SK-N-SH treated with all-trans-retinoic acid at 6 μM for 48 hours (cell line): ENCODE measurements at regions not wholly inside any gene's neighbourhood (a gene's known extent, or its start where the extent isn't known, plus 50 kb on each side); places are given as distances from the start of the nearest gene placed in this dataset.

Experiments
- ATAC-seq: fragments of 200-7000 bp; cut with Tn5 transposase; 3 replicates; pipeline ENCODE4 v1.9.1; 2020; ENCODE audit warnings: mild to moderate bottlenecking, moderate library complexity
- ARNTL ChIP-seq: fragments of 450-650 bp; formaldehyde crosslinking; IDR thresholded peaks from 2 replicates; pipeline ENCODE4 v1.5.0; 2020; ENCODE audit warnings: low read depth, mild to moderate bottlenecking, moderate library complexity, borderline replicate concordance
- BACH2 ChIP-seq: fragments of 250-450 bp; sonication (Bioruptor Pico); IDR thresholded peaks from 2 replicates; pipeline ENCODE4 v1.9.0; 2021; ENCODE audit warnings: mild to moderate bottlenecking, borderline replicate concordance
- CREB5 ChIP-seq: fragments of 250-450 bp; sonication (Bioruptor Pico); IDR thresholded peaks from 2 replicates; pipeline ENCODE4 v1.5.1; 2020; ENCODE audit warnings: low read depth, mild to moderate bottlenecking, moderate library complexity
- CSDC2 ChIP-seq: fragments of 250-450 bp; sonication (Bioruptor Pico); IDR thresholded peaks from 2 replicates; pipeline ENCODE4 v1.5.0; 2020; ENCODE audit warnings: mild to moderate bottlenecking, moderate library complexity
- CSRNP3 ChIP-seq: fragments of 250-450 bp; sonication (Bioruptor Pico); IDR thresholded peaks from 2 replicates; pipeline ENCODE4 v1.5.1; 2021; ENCODE audit warnings: mild to moderate bottlenecking, moderate library complexity
- ESRRG ChIP-seq: fragments of 250-450 bp; sonication (Bioruptor Pico); IDR thresholded peaks from 2 replicates; pipeline ENCODE4 v1.6.1; 2021; ENCODE audit warnings: mild to moderate bottlenecking
- GLIS3 ChIP-seq: fragments of 250-450 bp; sonication (Bioruptor Pico); IDR thresholded peaks from 2 replicates; pipeline ENCODE4 v1.5.0; 2020; ENCODE audit warnings: mild to moderate bottlenecking, moderate library complexity
- ISL1 ChIP-seq: fragments of 250-450 bp; sonication (Bioruptor Pico); IDR thresholded peaks from 2 replicates; pipeline ENCODE4 v2.1.2; 2022; ENCODE audit warnings: mild to moderate bottlenecking, moderate library complexity
- OSR1 ChIP-seq: fragments of 250-450 bp; sonication (Bioruptor Pico); IDR thresholded peaks from 2 replicates; pipeline ENCODE4 v1.8.0; 2022; ENCODE audit warnings: moderate library complexity, mild to moderate bottlenecking, inconsistent platforms
- PATZ1 ChIP-seq: fragments of 250-450 bp; sonication (Bioruptor Pico); IDR thresholded peaks from 2 replicates; pipeline ENCODE4 v1.8.0; 2020; ENCODE audit warnings: mild to moderate bottlenecking, moderate library complexity, borderline replicate concordance
- POU6F1 ChIP-seq: fragments of 250-450 bp; sonication (Bioruptor Pico); IDR thresholded peaks from 2 replicates; pipeline ENCODE4 v1.8.0; 2021; ENCODE audit warnings: low read depth, mild to moderate bottlenecking, moderate library complexity, borderline replicate concordance
- PPARA ChIP-seq: fragments of 250-450 bp; sonication (Bioruptor Pico); IDR thresholded peaks from 2 replicates; pipeline ENCODE4 v1.5.0; 2020; ENCODE audit warnings: mild to moderate bottlenecking, borderline replicate concordance
- RARB ChIP-seq: fragments of 250-450 bp; sonication (Bioruptor Pico); IDR thresholded peaks from 2 replicates; pipeline ENCODE4 v1.8.0; 2021; ENCODE audit warnings: mild to moderate bottlenecking, moderate library complexity
- SNAI2 ChIP-seq: fragments of 250-450 bp; sonication (Bioruptor Pico); IDR thresholded peaks from 2 replicates; pipeline ENCODE4 v1.5.0; 2020; ENCODE audit warnings: mild to moderate bottlenecking, moderate library complexity
- TCF4 ChIP-seq: fragments of 250-450 bp; sonication (Bioruptor Pico); IDR thresholded peaks from 2 replicates; pipeline ENCODE4 v1.8.0; 2021; ENCODE audit warnings: mild to moderate bottlenecking, moderate library complexity, borderline replicate concordance
- TOX ChIP-seq: fragments of 250-450 bp; sonication (Bioruptor Pico); IDR thresholded peaks from 2 replicates; pipeline ENCODE4 v1.8.0; 2021; ENCODE audit warnings: mild to moderate bottlenecking, moderate library complexity, borderline replicate concordance
- ZC3H10 ChIP-seq: fragments of 250-450 bp; sonication (Bioruptor Pico); IDR thresholded peaks from 2 replicates; pipeline ENCODE4 v1.5.1; 2021; ENCODE audit warnings: mild to moderate bottlenecking, moderate library complexity
- ZFP3 ChIP-seq: fragments of 250-450 bp; sonication (Bioruptor Pico); IDR thresholded peaks from 2 replicates; pipeline ENCODE4 v1.5.0; 2020; ENCODE audit warnings: mild to moderate bottlenecking, moderate library complexity
- ZFP30 ChIP-seq: fragments of 450-650 bp; formaldehyde crosslinking; IDR thresholded peaks from 2 replicates; pipeline ENCODE4 v1.5.0; 2022; ENCODE audit warnings: mild to moderate bottlenecking, moderate library complexity
- ZNF565 ChIP-seq: fragments of 450-650 bp; formaldehyde crosslinking; conservative IDR thresholded peaks from 2 replicates; pipeline ENCODE4 v1.5.0; 2020; ENCODE audit warnings: low read depth, mild to moderate bottlenecking, moderate library complexity
- ZNF70 ChIP-seq: fragments of 450-650 bp; formaldehyde crosslinking; IDR thresholded peaks from 2 replicates; pipeline ENCODE4 v1.5.0; 2020; ENCODE audit warnings: mild to moderate bottlenecking, moderate library complexity
- ZNF8 ChIP-seq: fragments of 450-650 bp; formaldehyde crosslinking; IDR thresholded peaks from 2 replicates; pipeline ENCODE4 v1.5.0; 2020; ENCODE audit warnings: mild to moderate bottlenecking, moderate library complexity

GRCh38 chr7:124162667-124163066 lies 129.8 kb upstream of the TMEM229A start (continued):
- TF ChIP-seq ZFP3 (CRISPR knock-in tag) (no peak), POU6F1 (CRISPR knock-in tag) (no peak)

- ATAC-seq: peak; percentile 89
- TF ChIP-seq ISL1 (peak; percentile 52), ZFP3 (CRISPR knock-in tag) (no peak), ESRRG (CRISPR knock-in tag) (no peak)
Measured at GRCh38 chr7:124155432-124156022, 122.7 kb upstream of the TMEM229A start.

- TF ChIP-seq BACH2: no peak
- peak; percentile 65; the same call in 1 of the 2 replicates for TF ChIP-seq ZFP3 (CRISPR knock-in tag)
- TF ChIP-seq ZNF70: peak; percentile 90
- peak; percentile 61 for TF ChIP-seq CREB5
- TF ChIP-seq ISL1: peak; percentile 94
- no peak for TF ChIP-seq ZNF8
- peak; percentile 89 for ATAC-seq
Measured at GRCh38 chr7:124152859-124153692, 120.2 kb upstream of the TMEM229A start.

GRCh38 chr7:124137664-124138063 lies 104.8 kb upstream of the TMEM229A start:
- no peak for ATAC-seq
- TF ChIP-seq TOX (CRISPR knock-in tag): no peak
- TF ChIP-seq ISL1: no peak
- no peak for TF ChIP-seq ESRRG (CRISPR knock-in tag)
- no peak for TF ChIP-seq ZNF565 (CRISPR knock-in tag)
- TF ChIP-seq ZFP30 (CRISPR knock-in tag): no peak
- TF ChIP-seq CSRNP3 (CRISPR knock-in tag): no peak
- no peak for TF ChIP-seq GLIS3 (CRISPR knock-in tag)
- no peak for TF ChIP-seq RARB
- no peak for TF ChIP-seq ZFP3 (CRISPR knock-in tag)
- no peak for TF ChIP-seq ZNF8
- no peak for TF ChIP-seq ARNTL (CRISPR knock-in tag)
- no peak for TF ChIP-seq SNAI2 (CRISPR knock-in tag)
- TF ChIP-seq OSR1: no peak

GRCh38 chr7:124124201-124124600 lies 91.3 kb upstream of the TMEM229A start:
- ATAC-seq: no peak
- no peak for TF ChIP-seq GLIS3 (CRISPR knock-in tag)
- no peak for TF ChIP-seq ZFP3 (CRISPR knock-in tag)
- TF ChIP-seq ISL1: no peak
- no peak for TF ChIP-seq ARNTL (CRISPR knock-in tag)
- no peak for TF ChIP-seq TCF4
- no peak for TF ChIP-seq PPARA (CRISPR knock-in tag)
- no peak for TF ChIP-seq SNAI2 (CRISPR knock-in tag)
- no peak for TF ChIP-seq PATZ1 (CRISPR knock-in tag)
- TF ChIP-seq RARB: no peak
- TF ChIP-seq CSDC2 (CRISPR knock-in tag): no peak
- no peak for TF ChIP-seq CSRNP3 (CRISPR knock-in tag)
- TF ChIP-seq ZC3H10 (CRISPR knock-in tag): no peak
- TF ChIP-seq POU6F1 (CRISPR knock-in tag): no peak
